HT1080 (cell line): ENCODE measurements at regions not wholly inside any gene's neighbourhood (a gene's known extent, or its start where the extent isn't known, plus 50 kb on each side); places are given as distances from the start of the nearest gene placed in this dataset.
"Not testable (repeated sequence)": the region's sequence is repeated elsewhere in the genome, so short reads cannot be mapped to it uniquely, and the experiment has no call there.

Experiments
- DNase-seq: peaks from one replicate; pipeline ENCODE4 v3.0.0-alpha.2; 2015; ENCODE audit warnings: low read depth

DNA sequence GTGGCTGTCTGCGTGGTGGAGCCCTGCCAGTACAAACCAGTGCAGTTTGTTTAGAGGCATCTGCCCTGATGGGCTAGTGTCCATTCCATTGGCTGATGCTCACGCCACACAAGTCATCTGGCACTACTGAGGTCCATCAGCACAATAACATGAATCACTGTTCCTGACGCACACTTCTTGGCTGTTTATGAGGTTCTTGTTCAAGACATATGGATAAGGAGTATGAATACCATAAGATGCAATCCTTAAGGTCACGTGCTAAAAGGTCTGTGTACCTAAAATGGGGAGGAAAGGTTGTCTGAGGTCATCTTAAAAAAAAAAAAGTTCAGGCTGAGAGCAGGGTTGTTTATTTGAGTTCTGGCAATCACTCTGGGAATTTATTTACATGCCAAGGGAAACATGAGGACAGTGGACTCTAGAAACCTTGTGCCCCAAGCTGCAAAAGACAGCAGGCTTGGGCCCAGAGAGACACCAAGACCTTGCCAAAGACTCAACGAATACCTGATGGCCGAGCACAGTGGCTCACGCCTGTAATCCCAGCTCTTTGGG is 54.1 kb upstream of the SHLD1 start:
- DNase-seq: peak; percentile 64

DNA sequence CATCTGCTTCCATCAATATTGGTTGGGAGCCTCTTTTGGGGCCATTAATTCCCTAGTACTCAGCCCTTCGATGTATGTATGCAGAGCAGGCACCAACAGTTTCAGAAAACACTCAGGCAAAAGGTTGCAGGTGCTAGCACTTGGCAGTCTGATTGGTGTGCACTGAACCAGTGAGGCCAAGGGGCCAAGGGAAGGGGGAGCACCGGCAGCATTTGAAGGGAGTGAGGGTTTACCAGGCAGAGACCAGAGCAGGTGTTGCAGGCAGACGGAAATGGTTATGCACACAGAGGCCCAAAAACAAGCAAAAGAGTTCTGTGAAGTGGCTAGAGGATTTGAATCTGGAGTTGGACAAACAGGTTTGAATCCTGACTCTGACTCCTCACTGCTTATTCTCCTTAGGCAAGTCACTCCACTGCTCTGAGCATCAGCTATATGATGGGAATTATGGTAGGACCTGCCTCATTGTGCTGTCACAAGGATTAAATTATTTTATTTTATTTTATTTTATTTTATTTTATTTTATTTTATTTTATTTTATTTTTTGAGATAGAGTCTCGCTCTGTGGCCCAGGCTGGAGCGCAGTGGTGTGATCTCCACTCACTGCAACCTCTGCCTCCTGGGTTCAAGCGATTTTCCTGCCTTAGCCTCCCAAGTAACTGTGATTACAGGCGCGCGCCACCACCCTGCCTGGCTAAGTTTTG is 58.1 kb upstream of the SHLD1 start:
- DNase-seq: no peak

GRCh38 chr20:5689463-5689862 is 60.7 kb upstream of the SHLD1 start:
- no peak for DNase-seq

GRCh38 chr20:5688431-5688972 is 61.7 kb upstream of the SHLD1 start:
- no peak for DNase-seq

- no peak for DNase-seq
Observed at GRCh38 chr20:5687884-5688283, 62.3 kb upstream of the SHLD1 start.

DNA sequence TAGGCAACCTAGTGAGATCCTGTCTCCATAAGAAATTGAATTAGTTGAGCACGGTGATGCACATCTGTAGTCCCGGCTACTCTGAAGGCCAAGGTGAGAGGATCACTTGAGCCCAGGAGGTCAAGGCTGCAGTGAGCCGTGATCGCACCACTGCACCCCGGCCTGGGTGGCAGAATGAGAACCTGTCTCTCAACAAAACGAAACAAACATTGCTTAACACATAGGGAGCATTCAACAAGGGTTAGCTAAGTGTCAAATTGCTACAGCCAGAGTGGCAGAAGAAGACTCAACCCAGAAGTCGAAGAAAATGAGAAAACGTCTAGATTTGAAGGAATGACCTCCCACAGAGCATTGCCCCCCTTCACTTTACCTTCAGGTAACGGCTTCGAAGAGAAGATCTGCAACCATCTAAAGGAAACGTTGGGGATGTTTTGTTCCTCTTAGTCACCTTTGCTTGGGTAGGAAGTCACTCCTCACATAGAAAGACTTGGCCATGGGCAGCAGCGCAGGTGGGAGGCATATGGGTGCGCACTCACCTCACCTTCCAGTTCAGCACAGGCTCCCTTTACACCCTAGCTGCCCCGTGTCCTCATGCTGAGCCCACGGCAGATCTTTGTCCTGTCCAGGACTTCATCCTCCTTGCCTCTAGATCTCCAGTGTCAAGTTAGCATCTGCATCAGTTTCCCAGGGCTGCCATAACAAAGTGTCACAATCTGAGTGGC is 63.7 kb upstream of the SHLD1 start:
- no peak for DNase-seq

GRCh38 chr20:5682556-5682955 is 67.6 kb upstream of the SHLD1 start:
- DNase-seq: not testable (repeated sequence)

- DNase-seq: no peak
Observed at GRCh38 chr20:5680192-5680591, 69.4 kb upstream of the GPCPD1 start.

GRCh38 chr20:5678777-5679176 is 68.0 kb upstream of the GPCPD1 start:
- DNase-seq: no peak

GRCh38 chr20:5677944-5678343 is 67.1 kb upstream of the GPCPD1 start:
- DNase-seq: not testable (repeated sequence)

- no peak for DNase-seq
Observed at GRCh38 chr20:5677389-5677788, 66.6 kb upstream of the GPCPD1 start.

GRCh38 chr20:5675103-5676091 is 64.6 kb upstream of the GPCPD1 start:
- no peak for DNase-seq

- peak; percentile 54 for DNase-seq
Observed at GRCh38 chr20:5674176-5674660, 63.4 kb upstream of the GPCPD1 start.

GRCh38 chr20:5670874-5671273 is 60.1 kb upstream of the GPCPD1 start:
- DNase-seq: no peak

DNA sequence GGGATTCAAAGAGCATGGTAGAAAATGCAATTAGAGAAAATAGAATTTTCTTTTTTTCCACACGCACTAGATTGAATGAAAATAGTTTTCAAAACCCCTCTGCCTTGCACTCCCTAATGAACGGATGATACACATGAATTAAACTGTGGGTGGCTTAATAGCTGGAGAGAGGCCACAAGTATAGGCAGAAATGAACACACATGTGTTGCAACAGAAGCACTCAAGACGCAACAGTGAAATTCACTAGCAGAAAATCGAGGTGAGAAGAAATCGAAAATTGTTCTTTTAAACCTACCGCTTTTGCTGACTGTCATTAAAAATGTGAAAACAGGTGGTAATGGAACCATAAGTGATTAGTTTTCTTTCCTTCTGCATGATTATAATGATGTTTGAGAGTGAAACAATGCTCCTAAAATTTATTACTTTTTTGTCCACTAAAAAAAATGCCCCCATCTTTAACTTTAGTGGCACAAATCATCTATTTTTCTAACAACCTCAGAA is 59.3 kb upstream of the GPCPD1 start:
- DNase-seq: no peak

- no peak for DNase-seq
Observed at GRCh38 chr20:5668529-5668868, 57.7 kb upstream of the GPCPD1 start.

DNA sequence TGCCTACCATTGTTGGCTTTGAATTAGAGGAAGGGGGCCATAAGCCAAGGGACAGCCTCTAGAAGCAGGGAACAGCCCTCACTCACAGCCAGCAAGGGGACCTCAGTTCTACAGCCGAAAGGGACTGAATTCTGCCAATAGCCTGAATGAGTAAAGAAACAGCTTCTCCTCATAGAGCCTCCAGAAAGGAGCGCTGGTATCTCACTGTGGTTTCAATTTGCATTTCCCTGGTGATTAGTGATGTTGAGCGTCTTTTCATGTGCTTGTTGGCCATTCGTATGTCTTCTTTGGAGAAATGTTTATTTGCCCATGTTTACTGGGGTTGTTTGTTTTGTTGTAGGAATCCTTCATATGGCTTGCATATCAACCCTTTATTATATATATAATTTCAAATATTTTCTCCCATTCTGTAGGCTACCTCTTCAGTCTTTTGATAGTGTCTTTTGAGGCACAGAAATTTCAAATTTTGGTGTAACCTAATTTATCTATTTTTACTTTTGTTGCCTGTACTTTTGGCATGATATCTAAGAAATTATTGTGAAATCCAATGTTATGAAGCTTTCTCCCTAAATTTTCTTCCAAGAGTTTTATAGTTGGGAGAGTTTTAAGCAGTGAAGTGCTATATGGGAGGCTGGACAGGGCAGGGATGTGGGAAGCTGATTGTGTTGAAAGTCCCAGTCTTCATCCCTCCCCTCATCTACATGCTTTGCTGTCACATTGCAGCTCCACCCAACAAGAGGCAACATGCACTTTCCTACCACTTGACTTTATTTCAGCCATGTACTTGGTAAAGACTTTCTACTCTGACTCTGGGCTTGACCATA is 57.1 kb upstream of the GPCPD1 start:
- no peak for DNase-seq

GRCh38 chr20:5665417-5665816 is 54.6 kb upstream of the GPCPD1 start:
- DNase-seq: no peak

DNA sequence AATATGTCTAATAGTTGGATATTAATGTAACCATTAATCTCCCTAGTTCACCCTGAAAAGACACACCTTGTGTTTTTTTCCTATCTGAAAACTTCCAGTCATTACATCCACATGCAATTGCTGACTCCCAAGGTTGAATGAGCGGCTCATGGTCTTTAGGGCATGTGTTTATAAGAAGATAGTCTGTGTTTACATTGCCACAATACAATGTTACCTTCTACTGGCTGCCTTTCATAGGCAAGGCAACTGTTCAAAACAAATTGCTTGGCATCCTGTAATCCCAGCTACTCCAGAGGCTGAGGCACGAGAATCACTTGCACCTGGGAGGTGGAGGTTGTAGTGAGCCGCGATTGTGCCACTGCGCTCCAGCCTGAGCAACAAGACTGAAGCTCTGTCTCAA is 52.6 kb upstream of the GPCPD1 start:
- no peak for DNase-seq

DNA sequence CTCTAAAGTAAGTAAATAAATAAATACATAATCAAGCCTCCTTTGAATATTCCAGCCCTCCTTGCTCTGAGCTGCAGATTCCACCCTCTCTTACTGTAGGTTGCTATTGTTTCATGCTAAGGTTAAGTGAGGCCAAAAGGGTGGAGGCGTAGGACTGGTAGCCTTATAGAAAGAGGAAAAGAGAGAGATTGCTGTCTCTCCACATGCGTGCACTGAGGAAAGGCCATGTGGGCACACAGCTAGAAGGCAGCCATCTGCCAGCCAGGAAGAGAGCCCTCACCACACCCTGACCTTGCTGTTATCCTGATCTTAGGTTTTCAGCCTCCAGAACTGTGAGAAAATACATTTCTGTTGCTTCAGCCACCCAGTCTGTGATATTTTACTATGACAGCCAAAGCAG is 52.0 kb upstream of the GPCPD1 start:
- DNase-seq: no peak
